ENCODE measurements at regions not wholly inside any gene's neighbourhood (a gene's known extent, or its start where the extent isn't known, plus 50 kb on each side); places are given as distances from the start of the nearest gene placed in this dataset.

DNA sequence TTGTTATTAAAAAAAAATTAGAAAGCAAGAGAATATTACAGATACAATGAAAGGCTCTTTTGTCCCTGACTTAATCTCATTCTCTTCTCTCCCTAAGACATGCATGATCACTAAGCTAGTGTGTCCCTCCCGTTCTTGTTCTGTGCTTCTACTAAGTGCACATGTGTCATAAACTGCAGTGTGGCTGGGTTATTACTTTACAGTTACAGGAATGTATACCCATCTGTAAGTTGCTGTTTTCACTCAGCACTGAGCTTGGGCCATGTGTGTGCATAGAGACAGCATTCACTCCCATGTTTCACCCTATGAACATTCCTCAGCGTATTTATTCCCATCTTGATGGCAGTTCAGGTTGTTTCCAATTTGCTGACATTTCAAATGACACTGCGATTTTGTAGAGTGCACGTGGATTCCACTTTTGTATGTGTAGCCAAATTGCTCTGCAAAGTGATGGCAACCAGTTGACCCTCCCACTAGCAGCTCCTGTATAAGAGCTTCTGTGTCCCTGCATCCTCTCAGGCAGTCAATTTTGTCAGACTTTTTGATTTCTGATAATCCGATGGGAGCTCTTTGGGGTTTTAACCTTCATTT, 145.8 kb upstream of the UBE2E1 start:
- Mint-ChIP-seq H3K27ac (no peak overlapping the region), H3K4me1 (peaks cover 26% of the 10 kb centered on the region), H3K36me3 (ENCODE audit: low read depth) (no peaks in the 10 kb centered on the region), H3K27me3 (ENCODE audit: low read depth, poor library complexity) (peaks cover 3% of the 10 kb centered on the region), H3K9me3 (peaks cover 15% of the 10 kb centered on the region), H3K4me3 (no peak overlapping the region)
- TF ChIP-seq, protein P1, sequence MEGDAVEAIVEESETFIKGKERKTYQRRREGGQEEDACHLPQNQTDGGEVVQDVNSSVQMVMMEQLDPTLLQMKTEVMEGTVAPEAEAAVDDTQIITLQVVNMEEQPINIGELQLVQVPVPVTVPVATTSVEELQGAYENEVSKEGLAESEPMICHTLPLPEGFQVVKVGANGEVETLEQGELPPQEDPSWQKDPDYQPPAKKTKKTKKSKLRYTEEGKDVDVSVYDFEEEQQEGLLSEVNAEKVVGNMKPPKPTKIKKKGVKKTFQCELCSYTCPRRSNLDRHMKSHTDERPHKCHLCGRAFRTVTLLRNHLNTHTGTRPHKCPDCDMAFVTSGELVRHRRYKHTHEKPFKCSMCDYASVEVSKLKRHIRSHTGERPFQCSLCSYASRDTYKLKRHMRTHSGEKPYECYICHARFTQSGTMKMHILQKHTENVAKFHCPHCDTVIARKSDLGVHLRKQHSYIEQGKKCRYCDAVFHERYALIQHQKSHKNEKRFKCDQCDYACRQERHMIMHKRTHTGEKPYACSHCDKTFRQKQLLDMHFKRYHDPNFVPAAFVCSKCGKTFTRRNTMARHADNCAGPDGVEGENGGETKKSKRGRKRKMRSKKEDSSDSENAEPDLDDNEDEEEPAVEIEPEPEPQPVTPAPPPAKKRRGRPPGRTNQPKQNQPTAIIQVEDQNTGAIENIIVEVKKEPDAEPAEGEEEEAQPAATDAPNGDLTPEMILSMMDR (IDR thresholded peaks at IDR 0.05): no peak
- no peak for DNase-seq

- Mint-ChIP-seq H3K4me1 (peaks cover 26% of the 10 kb centered on the region), H3K36me3 (ENCODE audit: low read depth) (no peaks in the 10 kb centered on the region), H3K27me3 (ENCODE audit: low read depth, poor library complexity) (peaks cover 3% of the 10 kb centered on the region), H3K4me3 (no peak overlapping the region), H3K9me3 (peaks cover under 1% of the 10 kb centered on the region), H3K27ac (no peak overlapping the region)
- TF ChIP-seq, protein P1 (IDR thresholded peaks at IDR 0.05): no peak
- DNase-seq: no peak
Measured at GRCh38 chr3:23662079-23662617, 143.6 kb upstream of the UBE2E1 start.

GRCh38 chr3:23663246-23663645, 142.5 kb upstream of the UBE2E1 start:
- no peak for DNase-seq
- H3K36me3 Mint-ChIP-seq (ENCODE audit: low read depth): no peaks in the 10 kb centered on the region
- H3K27me3 Mint-ChIP-seq (ENCODE audit: low read depth, poor library complexity): peaks cover 3% of the 10 kb centered on the region
- TF ChIP-seq, protein P1 (IDR thresholded peaks at IDR 0.05): no peak
- H3K27ac Mint-ChIP-seq: no peak overlapping the region
- peaks cover 27% of the 10 kb centered on the region for H3K4me1 Mint-ChIP-seq
- H3K9me3 Mint-ChIP-seq: no peaks in the 10 kb centered on the region
- H3K4me3 Mint-ChIP-seq: no peak overlapping the region

DNA sequence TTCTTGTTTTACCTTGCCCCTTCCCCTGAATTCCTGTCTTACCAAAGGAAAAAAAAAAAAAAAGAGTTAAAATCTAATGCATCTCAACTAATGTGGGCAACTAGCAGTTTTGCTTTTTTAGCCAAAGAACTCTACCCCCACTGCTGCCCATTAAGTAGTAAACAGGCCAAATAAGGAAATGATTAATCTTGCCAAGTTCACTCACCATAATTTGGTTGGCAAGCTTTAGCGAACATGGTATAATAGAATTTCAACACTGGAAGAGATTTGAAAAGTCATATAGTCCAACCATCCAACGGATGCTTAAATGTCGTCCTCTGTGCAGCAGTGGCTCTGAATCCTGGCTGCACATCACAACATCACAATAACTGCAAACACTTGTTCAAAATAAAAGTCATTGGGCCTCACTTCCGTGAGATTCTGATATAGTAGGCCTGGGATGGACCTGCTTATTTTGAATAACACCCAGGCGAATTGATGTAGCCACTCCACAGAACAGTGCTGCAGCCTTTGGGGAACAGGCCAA, 142.0 kb upstream of the UBE2E1 start:
- no peaks in the 10 kb centered on the region for H3K36me3 Mint-ChIP-seq (ENCODE audit: low read depth)
- no peak overlapping the region for H3K4me3 Mint-ChIP-seq
- no peak overlapping the region for H3K27ac Mint-ChIP-seq
- peaks cover 28% of the 10 kb centered on the region for H3K4me1 Mint-ChIP-seq
- TF ChIP-seq, protein P1 (IDR thresholded peaks at IDR 0.05): no peak
- H3K9me3 Mint-ChIP-seq: no peaks in the 10 kb centered on the region
- H3K27me3 Mint-ChIP-seq (ENCODE audit: low read depth, poor library complexity): peaks cover 3% of the 10 kb centered on the region
- no peak for DNase-seq

GRCh38 chr3:23664459-23664858, 141.3 kb upstream of the UBE2E1 start:
- Mint-ChIP-seq H3K27me3 (ENCODE audit: low read depth, poor library complexity) (peaks cover 3% of the 10 kb centered on the region), H3K9me3 (no peaks in the 10 kb centered on the region), H3K4me1 (peaks cover 27% of the 10 kb centered on the region), H3K4me3 (no peak overlapping the region), H3K27ac (no peak overlapping the region), H3K36me3 (ENCODE audit: low read depth) (no peaks in the 10 kb centered on the region)
- DNase-seq: no peak
- TF ChIP-seq, protein P1 (IDR thresholded peaks at IDR 0.05): no peak

GRCh38 chr3:23665741-23666140, 140.0 kb upstream of the UBE2E1 start:
- DNase-seq: no peak
- TF ChIP-seq, protein P1 (IDR thresholded peaks at IDR 0.05): no peak
- Mint-ChIP-seq H3K27me3 (ENCODE audit: low read depth, poor library complexity) (peaks cover 3% of the 10 kb centered on the region), H3K4me3 (no peak overlapping the region), H3K27ac (no peak overlapping the region), H3K4me1 (peaks cover 21% of the 10 kb centered on the region), H3K9me3 (no peaks in the 10 kb centered on the region), H3K36me3 (ENCODE audit: low read depth) (no peaks in the 10 kb centered on the region)

Measured in nephron progenitor cell (in vitro differentiated cells).